ENCODE measurements at regions not wholly inside any gene's neighbourhood (a gene's known extent, or its start where the extent isn't known, plus 50 kb on each side); places are given as distances from the start of the nearest gene placed in this dataset.
"Not testable (repeated sequence)": the region's sequence is repeated elsewhere in the genome, so short reads cannot be mapped to it uniquely, and the experiment has no call there.

DNA sequence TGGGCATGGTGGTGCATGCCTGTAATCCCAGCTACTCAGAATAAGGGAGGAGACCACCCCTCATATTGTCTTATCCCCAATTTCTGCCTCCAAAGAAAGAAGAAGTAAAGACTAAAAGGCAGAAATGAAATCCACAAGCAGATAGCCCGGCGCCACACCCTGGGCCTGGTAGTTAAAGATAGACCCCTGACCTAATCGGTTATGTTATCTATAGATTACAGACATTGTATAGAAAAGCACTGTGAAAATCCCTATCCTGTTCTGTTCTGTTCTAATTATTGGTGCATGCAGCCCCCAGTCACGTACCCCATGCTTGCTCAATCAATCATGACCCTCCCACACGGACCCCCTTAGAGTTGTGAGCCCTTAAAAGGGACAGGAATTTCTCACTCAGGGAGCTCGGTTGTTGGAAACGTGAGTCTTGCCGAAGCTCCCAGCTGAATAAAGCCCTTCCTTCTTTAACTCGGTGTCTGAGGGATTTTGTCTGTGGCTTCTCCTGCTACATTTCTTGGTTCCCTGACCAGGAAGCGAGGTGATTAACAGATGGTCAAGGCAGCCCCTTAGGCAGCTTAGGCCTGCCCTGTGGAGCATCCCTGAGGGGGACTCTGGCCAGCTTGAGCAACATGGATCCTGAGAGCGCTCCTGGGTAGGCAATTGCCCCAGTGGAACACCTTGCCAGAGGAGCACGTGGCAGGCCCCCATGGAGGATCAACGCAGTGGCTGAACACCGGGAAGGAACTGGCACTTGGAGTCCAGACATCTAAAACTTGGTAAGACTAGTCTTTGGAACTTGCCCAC is 188.7 kb upstream of the NDUFV2 start:
- DNase-seq (ENCODE audit: low read depth) = not testable (repeated sequence)

DNA sequence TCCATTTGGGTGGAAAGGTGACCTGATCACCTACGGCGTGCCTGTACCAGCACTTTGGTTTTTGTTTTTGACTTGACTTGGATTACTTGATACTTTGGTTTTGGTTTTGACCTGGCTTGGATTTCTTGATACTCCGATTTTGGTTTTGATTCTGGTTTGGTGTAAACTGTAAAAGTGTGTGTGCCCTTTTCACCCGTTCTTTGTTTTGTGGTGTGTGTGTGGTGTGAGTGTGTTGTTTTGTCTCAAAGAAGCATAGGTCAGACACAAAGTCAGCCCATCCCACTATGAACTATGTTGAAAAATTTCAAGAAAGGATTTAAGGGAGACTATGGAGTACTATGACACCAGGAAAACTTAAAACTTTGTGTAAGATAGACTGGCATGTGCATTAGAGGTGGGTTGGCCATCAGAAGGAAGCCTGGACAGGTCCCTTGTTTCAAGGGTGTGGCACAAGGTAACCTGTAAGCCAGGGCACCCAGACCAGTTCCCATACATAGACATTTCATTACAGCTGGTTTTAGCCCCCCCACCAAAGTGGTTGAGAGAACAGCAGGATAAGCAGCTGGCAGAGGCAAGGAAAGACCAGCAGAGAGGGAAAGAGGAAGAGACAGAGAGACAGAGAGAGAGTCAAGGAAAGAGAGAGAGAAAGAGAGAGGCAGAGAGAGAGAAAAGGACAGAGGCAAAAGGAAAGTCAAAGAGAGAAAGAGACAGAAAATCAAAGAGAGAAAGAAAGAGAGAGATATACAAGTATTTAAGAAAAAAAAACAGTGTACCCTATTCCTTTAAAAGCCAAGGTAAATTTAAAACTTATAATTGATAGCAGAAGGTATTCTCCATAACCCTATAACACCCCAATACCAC is 187.9 kb upstream of the NDUFV2 start:
- DNase-seq (ENCODE audit: low read depth) = not testable (repeated sequence)

DNA sequence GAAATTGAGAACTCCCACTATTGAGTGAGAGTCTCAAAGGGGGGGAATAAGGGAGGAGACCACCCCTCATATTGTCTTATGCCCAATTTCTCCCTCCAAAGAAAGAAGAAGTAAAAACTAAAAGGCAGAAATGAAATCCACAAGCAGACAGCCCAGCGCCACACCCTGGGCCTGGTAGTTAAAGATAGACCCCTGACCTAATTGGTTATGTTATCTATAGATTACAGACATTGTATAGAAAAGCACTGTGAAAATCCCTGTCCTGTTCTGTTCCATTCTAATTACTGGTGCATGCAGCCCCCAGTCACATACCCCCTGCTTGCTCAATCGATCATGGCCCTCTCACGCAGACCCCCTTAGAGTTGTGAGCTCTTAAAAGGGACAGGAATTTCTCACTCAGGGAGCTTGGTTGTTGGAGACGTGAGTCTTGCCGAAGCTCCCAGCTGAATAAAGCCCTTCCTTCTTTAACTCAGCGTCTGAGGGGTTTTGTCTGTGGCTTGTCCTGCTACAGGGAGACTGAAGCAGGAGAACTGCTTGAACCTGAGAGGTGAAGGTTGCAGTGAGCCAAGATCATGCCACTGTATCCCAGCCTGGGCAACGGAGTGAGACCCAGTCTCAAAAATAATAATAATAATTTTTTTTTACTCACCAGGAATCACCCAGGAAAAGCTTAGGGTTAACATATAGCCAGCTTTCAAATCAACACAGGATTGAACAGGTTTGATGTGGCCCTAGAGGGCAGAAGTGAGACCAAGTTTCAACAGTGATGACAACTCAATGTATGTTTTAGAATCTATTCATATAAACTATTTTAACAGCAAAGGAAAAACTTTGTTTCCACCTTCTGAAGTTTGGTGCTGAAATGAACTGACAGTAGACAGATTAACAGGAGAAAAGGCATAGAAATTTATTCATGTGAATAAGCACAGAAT is 181.4 kb upstream of the NDUFV2 start:
- not testable (repeated sequence) for DNase-seq (ENCODE audit: low read depth)

DNA sequence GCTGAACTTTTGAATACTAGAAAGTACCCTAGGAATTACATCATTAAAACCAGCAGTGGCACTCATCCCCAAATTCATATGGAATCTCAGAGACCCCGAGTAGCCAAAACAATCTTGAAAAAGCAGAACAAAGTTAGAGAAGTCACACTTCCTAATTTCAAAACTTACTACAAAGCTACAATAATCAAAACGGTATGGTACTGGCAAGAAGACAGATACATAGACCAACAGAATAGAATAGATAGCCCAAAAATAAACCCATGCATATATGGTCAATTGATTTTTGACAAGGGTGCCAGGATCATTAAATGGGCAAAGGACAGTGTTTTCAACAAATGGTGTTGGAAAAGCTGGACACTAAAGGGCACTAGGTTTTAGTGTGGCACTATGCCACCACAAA is 176.0 kb upstream of the NDUFV2 start:
- DNase-seq (ENCODE audit: low read depth) = no peak

DNA sequence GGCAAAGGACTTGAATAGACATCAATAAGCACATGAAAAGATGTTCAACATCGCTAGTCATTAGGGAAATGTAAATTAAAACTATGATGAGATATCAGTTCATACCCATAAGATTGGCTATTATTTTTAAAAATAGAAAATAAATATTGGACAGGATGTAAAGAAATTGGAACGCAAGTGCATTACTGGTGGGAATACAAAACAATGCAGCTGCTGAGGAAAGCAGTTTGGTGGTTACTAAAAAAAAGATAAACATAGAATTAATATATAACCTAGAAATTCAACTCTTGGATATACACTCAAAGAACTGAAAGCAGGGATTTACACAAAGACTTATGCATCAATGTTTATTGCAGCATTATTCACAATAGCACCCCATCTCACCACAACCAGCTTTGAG is 174.5 kb upstream of the NDUFV2 start:
- no peak for DNase-seq (ENCODE audit: low read depth)

DNA sequence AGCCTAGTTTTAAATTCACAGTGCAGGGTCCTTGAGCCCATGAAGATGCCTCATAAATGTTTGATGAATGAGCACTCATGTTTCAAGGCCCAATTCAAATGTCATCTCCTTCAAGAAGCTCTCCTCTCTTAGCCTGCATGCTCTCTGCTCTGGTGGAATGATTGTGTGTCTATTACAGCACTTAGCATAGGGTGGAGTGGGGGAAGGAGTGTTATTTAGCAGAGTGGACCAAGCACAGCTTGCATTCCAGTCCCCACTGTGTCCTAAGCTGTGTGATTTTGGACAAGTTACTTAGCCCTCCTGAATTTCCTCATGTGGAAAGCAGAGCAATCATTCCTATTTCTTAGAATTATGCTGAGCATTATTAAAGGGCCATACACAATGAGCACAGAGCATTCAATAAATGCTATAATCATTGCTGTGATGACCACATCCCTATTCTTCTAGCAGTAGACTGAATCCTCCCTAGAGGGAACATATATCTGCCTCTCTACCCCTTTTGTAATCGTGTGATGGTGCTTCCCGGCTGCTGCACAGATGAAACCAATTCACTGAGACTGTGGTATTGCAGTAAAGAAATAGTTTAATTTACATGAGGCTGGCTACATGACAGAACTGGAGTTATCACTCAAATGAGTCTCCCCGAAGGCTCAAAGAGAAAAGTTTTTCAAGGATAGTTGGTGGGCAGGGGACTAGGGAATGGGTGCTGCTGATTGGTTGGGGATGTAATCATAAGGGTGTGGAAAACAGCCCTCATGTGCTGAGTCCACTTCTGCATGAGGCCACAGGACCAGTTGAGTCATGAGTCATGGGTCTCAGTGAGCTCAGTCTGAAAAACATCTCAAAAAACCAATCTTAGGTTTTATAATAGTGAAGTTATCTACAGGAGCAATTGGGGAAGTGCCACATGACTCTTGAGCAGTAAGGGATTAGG is 173.4 kb upstream of the NDUFV2 start:
- DNase-seq (ENCODE audit: low read depth) = peak; percentile 29

DNA sequence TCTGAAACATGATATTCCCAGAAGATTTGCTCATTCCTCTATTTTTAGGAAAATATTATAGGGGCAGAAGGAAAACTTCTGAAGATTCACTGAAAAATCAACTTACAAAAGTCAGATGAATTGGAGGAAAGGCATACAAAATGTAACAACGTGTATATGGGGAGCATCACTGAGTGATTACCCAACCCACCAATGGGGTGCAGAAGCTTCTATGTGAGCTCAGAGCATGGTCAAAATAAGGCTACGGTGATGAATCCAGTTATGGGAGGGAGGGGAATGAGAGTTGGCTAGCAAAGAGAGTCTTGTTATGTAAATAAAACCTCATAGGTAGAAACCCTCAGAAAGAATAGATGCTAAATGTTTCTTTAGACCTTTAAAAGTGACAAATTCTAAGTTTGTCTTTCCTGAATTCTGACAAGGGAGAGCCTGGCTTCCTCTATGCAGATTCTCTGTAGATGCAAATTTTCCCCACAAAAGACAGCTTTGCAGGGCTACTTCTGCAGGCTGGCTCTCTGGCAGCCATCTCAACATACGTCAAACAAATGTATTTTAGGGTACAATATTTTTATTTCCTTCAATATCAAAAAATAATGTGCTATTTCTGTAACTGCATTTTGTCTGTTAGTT is 171.4 kb upstream of the NDUFV2 start:
- DNase-seq (ENCODE audit: low read depth) = no peak

DNA sequence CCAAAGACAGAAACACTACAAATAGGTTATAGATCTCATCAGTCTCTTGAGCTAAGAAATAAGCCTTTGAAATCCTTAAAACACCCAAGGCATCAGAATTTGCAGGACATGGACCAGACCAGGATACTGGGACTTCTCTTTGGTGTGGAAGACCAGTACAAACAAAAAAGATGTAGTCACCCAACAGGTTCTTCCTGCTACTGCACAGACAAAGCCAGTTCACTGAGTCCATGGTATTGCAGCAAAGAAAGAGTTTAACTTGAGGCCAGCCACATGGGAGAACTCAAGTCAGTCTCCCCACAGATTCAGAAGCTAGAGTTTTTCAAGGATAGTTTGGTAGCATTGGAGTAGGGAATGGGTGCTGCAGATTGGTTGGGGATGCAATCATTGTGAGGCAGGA is 169.6 kb upstream of the NDUFV2 start:
- DNase-seq (ENCODE audit: low read depth) = no peak

DNA sequence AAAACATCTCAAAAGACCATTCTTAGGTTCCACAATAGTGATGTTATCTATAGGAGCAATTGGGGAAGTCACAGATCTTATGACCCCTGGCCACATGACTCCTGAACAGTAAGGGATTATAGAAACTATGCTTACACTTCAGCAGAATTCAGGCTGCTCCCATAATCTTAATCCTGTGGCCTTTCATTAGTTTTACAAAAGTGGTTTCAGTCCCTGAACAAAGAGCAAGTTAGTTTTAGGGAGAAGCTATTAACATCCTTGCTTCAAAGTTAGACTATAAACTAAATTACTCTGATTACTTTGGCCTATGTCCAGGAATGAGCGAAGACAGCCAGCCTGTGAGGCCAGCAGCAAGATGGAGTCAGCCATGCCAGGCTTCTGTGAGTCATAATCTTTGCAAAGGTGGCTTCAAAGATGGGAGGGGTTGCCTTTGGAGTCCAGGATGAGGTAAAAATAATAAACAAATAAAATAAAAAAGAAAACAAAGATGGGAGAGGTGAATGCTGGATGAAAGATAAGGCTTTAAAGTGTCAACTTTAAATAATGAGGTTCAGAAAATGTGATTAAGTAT is 168.7 kb upstream of the NDUFV2 start:
- DNase-seq (ENCODE audit: low read depth) = no peak

DNA sequence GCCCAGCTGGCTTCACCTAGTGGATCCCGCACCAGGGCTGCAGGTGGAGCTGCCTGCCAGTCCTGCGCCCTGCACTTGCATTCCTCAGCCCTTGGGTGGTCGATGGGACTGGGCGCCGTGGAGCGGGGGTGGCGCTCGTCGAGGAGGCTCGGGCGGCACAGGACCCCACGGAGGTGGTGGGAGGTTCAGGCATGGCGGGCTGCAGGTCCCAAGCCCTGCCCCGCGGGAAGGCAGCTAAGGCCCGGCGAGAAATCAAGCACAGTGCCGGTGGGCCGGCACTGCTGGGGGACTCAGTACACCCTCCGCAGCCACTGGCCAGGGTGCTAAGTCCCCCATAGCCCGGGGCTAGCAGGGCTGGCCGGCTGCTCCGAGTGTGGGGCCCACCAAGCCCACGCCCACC is 167.2 kb upstream of the NDUFV2 start:
- DNase-seq (ENCODE audit: low read depth) = not testable (repeated sequence)

DNA sequence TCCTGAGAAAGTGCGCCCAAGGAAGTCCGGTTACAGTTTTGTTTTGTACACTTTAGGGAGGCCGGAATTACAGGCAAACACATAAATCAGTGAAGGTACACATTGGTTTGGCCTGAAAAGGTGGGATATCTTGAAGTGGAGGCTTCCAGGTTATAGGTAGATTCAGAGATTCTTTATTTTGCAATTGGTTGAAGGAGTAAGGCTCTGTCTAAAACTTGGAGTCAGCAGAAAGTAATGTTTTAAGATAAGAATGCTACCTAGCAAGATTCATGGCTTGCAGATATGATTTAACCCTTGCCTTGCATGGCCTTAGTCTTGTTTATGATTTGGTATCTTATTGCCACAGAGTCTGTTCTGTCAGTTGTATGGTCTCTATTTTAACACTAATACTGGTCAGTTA is 165.9 kb upstream of the NDUFV2 start:
- peak; percentile 34 for DNase-seq (ENCODE audit: low read depth)

DNA sequence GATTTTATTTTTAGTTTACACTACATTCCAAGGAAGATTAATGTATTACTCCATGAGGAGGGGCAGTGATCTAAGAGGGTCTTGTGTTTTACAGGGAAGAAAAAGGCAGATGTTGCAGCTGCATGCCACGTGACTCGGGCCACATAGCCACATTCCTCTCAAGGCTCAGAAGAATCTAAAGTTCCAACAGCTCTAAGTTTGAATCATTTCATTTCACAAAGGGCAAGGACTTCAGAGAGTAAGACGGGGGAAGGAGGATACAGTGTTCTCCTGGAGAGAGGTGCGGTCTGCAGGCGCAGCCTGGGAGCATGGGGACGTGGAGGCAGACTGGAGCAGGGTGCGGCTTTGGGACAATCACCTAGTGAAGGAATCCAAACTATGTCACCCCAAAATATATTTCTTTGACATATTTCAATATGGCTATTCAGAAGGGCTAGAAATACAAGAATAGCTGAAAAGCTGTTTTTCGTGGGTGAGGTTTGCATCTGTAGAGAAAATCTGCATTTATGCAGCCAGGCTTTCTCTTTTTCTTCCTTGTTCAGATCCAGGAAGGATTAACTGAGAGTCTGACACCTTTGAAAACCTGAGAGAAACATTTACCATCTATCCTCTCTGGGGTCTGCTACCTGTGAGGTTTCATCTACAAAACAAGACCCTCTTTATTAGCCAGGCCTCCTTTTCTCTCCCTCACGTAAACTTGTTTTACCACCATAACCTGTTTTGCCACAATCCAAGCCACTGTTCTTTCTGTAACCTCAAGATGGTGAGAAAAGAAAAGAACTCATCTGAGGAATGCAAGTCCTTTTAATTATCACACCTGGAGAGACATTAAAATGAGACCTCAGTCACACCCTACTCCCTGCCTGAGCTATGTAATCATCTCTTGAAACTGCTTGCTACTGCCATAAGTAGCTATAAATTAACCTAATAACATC is 165.1 kb upstream of the NDUFV2 start:
- DNase-seq (ENCODE audit: low read depth) = no peak

DNA sequence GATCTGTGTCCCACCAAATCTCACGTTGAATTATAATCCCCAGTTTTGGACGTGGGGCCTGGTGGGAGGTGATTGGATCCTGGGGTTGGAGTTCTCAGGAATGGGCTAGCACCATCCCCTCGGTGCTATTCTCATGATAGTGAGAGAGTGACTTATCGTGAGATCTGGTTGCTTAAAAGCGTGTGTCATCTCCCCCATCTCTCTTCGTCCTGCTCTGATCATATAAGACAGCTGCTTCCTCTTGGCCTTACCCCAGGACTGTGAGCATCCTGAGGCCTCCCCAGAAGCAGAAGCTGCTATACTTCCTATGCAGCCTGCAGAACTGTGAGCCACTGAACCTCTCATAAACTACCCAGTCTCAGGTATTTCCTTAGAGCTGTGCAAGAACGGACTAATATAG is 163.7 kb upstream of the NDUFV2 start:
- no peak for DNase-seq (ENCODE audit: low read depth)

DNA sequence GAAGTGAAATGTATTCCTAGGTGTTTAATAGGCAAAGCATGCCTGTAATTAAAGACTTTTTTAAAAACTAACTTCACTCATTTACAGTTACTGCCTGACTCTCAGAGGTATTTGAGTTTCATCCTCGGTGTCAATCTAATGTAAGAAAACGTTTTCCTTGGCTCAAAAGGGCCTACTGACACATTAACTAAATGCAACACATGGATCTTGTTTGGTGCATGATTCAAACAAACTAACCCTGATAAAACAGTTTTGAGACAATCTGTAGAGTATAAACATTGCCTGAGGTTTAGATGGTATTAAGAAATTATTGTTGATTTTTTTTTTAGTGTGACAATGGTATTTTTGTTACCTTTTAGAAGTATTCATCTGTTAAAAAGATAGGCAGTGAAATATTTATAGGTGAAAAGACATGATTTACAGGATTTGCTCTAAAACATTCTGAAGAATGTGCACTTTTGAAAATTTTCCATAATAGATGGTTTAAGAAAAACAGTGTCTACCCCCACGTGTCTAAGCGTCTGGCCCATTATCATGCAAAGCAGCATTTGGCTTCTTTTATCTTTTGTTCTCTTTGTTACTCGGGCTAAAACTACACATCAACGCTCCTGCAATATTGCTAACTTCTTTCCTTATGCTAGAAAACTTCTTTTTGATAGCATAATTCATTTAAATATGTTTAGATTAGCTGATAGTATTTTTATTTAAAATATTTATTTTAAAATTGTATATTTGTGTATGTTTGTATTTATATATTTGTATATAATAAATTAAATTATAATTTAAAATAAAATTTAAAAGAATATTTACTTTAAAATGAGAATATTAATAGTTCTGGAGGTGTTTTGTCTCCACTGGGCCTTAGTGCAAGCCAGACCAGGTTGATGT is 160.2 kb upstream of the NDUFV2 start:
- DNase-seq (ENCODE audit: low read depth) = no peak

DNA sequence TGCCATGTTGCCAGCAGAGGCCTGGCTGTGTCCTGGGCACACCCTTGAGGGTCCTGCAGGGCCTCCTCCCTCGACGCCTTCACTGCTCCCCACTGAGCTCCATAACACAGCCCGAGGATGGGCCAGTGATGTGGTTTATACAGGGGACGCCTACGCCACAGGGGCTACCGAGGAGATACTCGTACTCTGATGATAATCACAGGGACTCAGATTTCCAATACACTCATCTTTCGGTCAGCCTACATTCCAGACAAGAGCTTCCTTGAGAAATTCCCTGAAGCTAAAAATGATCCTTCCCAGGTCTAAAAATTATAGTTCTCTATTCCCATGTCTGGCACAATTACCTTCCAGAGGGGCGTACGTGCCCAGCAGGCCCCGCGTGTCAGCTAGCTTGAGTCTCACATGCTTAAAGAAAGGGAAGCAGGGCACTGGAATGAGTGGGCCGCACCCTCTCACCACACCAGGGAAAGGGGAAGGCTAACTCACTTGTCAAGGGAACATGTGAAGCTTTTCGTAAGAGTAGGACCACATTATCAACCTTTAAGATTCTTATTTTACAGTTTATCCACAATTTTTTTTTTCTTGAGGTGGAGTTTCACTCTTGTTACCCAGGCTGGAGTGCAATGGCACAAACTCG is 159.5 kb upstream of the NDUFV2 start:
- DNase-seq (ENCODE audit: low read depth) = no peak

DNA sequence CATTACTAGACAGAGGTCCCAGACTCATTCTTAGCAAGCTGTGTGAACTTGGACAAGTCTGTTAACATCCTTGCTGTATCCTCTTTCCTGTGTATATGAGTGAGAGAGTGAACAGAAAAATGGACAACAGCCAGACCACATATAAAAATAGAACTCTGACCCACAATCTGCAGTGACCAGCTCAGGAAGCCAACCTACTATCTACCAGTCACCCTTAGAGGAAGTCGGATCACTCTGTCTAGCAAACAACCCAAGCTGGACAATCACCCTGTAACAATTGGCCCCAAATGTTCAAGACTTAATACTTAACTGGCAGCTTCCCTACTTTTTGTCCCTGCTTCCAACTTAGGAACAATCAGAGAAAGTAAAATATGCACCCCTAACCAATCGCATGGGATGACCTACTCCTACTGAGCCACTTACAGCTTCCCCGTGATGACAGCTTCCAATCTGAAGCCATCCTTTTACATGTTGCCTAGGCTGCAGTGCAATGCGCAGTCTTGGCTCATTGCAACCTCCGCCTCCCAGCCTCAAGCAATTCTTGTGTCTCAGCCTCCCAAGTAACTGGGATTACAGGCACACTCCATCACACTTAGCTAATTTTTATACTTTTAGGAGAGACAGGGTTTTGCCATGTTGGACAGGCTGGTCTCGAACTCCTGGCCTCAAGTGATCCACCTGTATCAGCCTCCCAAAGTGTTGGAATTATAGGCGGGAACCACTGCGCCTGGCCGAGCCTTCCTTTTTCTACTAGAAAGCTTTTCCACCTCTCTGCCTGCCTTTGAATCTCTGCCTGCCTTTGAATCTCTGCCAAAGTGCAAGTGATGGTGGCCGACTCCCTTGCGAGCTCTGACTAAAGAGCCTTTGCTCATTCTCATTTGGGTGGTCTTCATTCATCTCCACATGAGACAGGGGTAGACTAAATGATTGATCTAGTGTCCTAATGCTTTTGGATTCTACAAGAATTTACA is 158.3 kb upstream of the NDUFV2 start:
- DNase-seq (ENCODE audit: low read depth) = peak; percentile 78
